ENCODE measurements at regions not wholly inside any gene's neighbourhood (a gene's known extent, or its start where the extent isn't known, plus 50 kb on each side); places are given as distances from the start of the nearest gene placed in this dataset.

DNA sequence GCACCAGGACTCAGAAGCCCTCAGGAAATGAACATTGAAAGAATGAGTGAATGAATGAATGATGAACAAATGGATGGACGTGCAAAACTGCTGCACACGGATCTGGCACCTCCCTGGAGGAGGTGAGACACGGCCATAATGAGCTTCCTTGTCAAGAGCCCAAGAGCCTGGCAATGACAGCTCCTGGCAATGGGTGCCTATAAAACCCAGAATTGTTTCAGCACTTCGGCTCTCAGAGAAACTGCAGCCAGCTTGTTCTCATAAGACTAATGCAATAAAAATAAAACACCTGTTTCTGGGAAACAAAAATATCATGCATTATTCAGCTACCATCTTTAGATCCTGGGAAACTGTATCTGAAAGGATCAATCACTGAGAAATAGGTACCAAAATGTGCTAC lies 200.5 kb upstream of the SFSWAP start:
- no peak overlapping the region for H2BK5ac ChIP-seq (ENCODE audit: low read depth, low read length, poor library complexity)
- WGBS (ENCODE audit: extremely low coverage, insufficient coverage, insufficient read length), result no CpG with 5 or more reads among the region's 4 CpGs

DNA sequence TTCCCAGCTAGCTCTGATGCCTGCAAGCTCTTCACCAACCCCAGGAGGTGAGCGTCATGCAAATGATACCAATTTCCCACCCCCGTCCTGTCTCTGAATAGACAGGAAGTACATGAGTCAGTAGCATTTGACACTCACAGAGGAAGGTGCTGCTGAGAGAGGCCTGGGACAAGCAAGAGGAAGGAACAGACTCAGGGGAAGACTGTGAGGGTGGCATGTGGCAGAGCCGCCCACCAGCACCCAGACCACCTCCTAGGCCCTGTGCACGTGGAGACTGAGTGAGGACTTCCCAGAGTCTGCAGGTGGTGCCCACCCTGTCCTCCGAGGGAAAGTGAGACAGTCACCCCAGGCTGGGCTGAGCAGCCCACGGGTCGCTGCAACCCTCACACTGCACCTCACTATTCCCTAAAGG lies 199.5 kb upstream of the SFSWAP start:
- Histone ChIP-seq H3K4me1 (ENCODE audit: control insufficient read depth in 1 of 2, insufficient read depth in 2 of 2, low read length in 2 of 2) (no peaks in the 10 kb centered on the region), H3K27me3 (ENCODE audit: insufficient read depth, low read length) (no peaks in the 10 kb centered on the region), H2AFZ (ENCODE audit: insufficient read depth, low read length, poor library complexity) (no peak overlapping the region), H2BK12ac (ENCODE audit: low read length) (no peak overlapping the region), H3K23ac (ENCODE audit: low read length) (no peak overlapping the region), H4K12ac (ENCODE audit: low read depth, low read length) (no peak overlapping the region), H2BK5ac (ENCODE audit: low read depth, low read length, poor library complexity) (no peak overlapping the region), H3K9me3 (ENCODE audit: insufficient read depth, low read depth, low read length) (peaks cover 3% of the 10 kb centered on the region), H3K79me1 (ENCODE audit: low read length) (no peaks in the 10 kb centered on the region), H3K4me3 (ENCODE audit: low read depth, low read length) (no peak overlapping the region), H4K91ac (ENCODE audit: low read depth, low read length) (no peak overlapping the region), H3K4me2 (ENCODE audit: low read length) (no peak overlapping the region), H3K18ac (ENCODE audit: low read length) (no peak overlapping the region), H3K4ac (ENCODE audit: low read depth, low read length) (no peak overlapping the region), H2BK120ac (ENCODE audit: insufficient read depth, low read length, poor library complexity) (no peak overlapping the region), H3K36me3 (ENCODE audit: control insufficient read depth in 1 of 2, insufficient read depth in 2 of 2, low read length in 2 of 2) (no peaks in the 10 kb centered on the region), H3K14ac (ENCODE audit: low read length) (no peak overlapping the region), H3K27ac (ENCODE audit: low read depth, low read length) (no peak overlapping the region), H4K8ac (ENCODE audit: low read depth, low read length) (no peak overlapping the region), H2AK5ac (ENCODE audit: low read length) (no peak overlapping the region), H3K79me2 (ENCODE audit: control insufficient read depth, insufficient read depth, low read length, poor library complexity) (no peaks in the 10 kb centered on the region), H3K9ac (ENCODE audit: low read length) (no peak overlapping the region)
- WGBS (ENCODE audit: extremely low coverage, insufficient coverage, insufficient read length), result no CpG with 5 or more reads among the region's 7 CpGs
- DNase-seq, result peak in 1 of 2 donors; percentile 18

More for the DNA sequence above, 200.5 kb upstream of the SFSWAP start:
- Histone ChIP-seq H3K27me3 (ENCODE audit: insufficient read depth, low read length) (no peaks in the 10 kb centered on the region), H3K9ac (ENCODE audit: low read length) (no peak overlapping the region), H4K91ac (ENCODE audit: low read depth, low read length) (no peak overlapping the region), H3K36me3 (ENCODE audit: control insufficient read depth in 1 of 2, insufficient read depth in 2 of 2, low read length in 2 of 2) (no peaks in the 10 kb centered on the region), H3K79me2 (ENCODE audit: control insufficient read depth, insufficient read depth, low read length, poor library complexity) (no peaks in the 10 kb centered on the region), H3K4me2 (ENCODE audit: low read length) (no peak overlapping the region), H2BK120ac (ENCODE audit: insufficient read depth, low read length, poor library complexity) (no peak overlapping the region), H4K12ac (ENCODE audit: low read depth, low read length) (no peak overlapping the region), H3K4me3 (ENCODE audit: low read depth, low read length) (no peak overlapping the region), H3K27ac (ENCODE audit: low read depth, low read length) (no peak overlapping the region), H3K4ac (ENCODE audit: low read depth, low read length) (no peak overlapping the region), H4K8ac (ENCODE audit: low read depth, low read length) (no peak overlapping the region), H3K14ac (ENCODE audit: low read length) (no peak overlapping the region), H3K23ac (ENCODE audit: low read length) (no peak overlapping the region), H3K4me1 (ENCODE audit: control insufficient read depth in 1 of 2, insufficient read depth in 2 of 2, low read length in 2 of 2) (no peaks in the 10 kb centered on the region), H3K9me3 (ENCODE audit: insufficient read depth, low read depth, low read length) (peaks cover 2% of the 10 kb centered on the region), H2BK12ac (ENCODE audit: low read length) (no peak overlapping the region), H2AK5ac (ENCODE audit: low read length) (no peak overlapping the region), H2AFZ (ENCODE audit: insufficient read depth, low read length, poor library complexity) (no peak overlapping the region), H3K79me1 (ENCODE audit: low read length) (no peaks in the 10 kb centered on the region), H3K18ac (ENCODE audit: low read length) (no peak overlapping the region)
- no peak for DNase-seq

DNA sequence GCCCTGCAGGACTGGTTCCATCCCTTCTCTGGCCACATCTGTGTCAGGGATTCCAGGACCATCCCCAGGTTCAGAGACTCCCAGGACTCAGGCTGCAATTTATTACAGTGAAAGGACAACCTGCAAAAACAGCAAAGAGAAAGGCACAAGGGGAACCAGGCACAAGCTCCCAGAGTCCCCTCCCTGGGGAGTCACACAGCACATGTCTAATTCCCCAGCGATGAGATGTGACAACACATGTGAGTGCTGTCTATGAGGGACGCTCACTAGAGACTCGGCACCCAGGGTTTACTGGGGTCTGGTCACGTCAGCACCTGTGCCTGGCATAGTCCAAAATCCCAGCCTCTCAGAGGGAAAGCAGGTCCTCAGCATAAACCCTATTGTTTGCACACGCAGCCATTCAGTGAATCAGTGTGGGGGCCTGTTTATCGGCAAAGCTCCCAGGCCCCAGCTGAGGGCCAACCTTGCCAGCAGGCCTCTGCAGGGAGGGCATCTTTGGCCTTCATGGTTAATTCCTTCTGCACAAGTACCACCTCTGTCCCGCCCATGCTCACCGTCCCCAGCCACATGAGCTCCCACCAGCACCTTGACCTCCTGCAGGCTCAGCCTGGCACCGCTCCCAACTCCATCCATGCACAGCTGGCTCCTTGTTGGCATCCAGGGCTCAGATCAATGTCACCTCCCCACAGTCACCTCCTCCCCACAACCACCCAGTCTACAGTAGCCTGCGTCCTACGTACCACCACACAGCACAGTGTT lies 198.9 kb upstream of the SFSWAP start:
- no peak overlapping the region for H4K91ac ChIP-seq (ENCODE audit: low read depth, low read length)
- no peaks in the 10 kb centered on the region for H3K27me3 ChIP-seq (ENCODE audit: insufficient read depth, low read length)
- no peak overlapping the region for H3K4me3 ChIP-seq (ENCODE audit: low read depth, low read length)
- no peak overlapping the region for H2AK5ac ChIP-seq (ENCODE audit: low read length)
- DNase-seq, result no peak
- no peaks in the 10 kb centered on the region for H3K36me3 ChIP-seq (ENCODE audit: control insufficient read depth in 1 of 2, insufficient read depth in 2 of 2, low read length in 2 of 2)
- no peak overlapping the region for H2AFZ ChIP-seq (ENCODE audit: insufficient read depth, low read length, poor library complexity)
- no peaks in the 10 kb centered on the region for H3K4me1 ChIP-seq (ENCODE audit: control insufficient read depth in 1 of 2, insufficient read depth in 2 of 2, low read length in 2 of 2)
- no peak overlapping the region for H3K27ac ChIP-seq (ENCODE audit: low read depth, low read length)
- H3K9ac ChIP-seq (ENCODE audit: low read length), result peak overlapping the region; percentile 18
- H3K14ac ChIP-seq (ENCODE audit: low read length), result no peak overlapping the region
- no CpG with 5 or more reads among the region's 11 CpGs for WGBS (ENCODE audit: extremely low coverage, insufficient coverage, insufficient read length)
- no peak overlapping the region for H2BK12ac ChIP-seq (ENCODE audit: low read length)
- H3K79me2 ChIP-seq (ENCODE audit: control insufficient read depth, insufficient read depth, low read length, poor library complexity), result no peaks in the 10 kb centered on the region
- H2BK120ac ChIP-seq (ENCODE audit: insufficient read depth, low read length, poor library complexity), result no peak overlapping the region
- H3K79me1 ChIP-seq (ENCODE audit: low read length), result no peaks in the 10 kb centered on the region
- H2BK5ac ChIP-seq (ENCODE audit: low read depth, low read length, poor library complexity), result no peak overlapping the region
- peak overlapping the region; percentile 91 for H3K23ac ChIP-seq (ENCODE audit: low read length)
- H3K18ac ChIP-seq (ENCODE audit: low read length), result no peak overlapping the region
- H3K9me3 ChIP-seq (ENCODE audit: insufficient read depth, low read depth, low read length), result peaks cover 4% of the 10 kb centered on the region
- H4K12ac ChIP-seq (ENCODE audit: low read depth, low read length), result no peak overlapping the region
- no peak overlapping the region for H4K8ac ChIP-seq (ENCODE audit: low read depth, low read length)
- no peak overlapping the region for H3K4ac ChIP-seq (ENCODE audit: low read depth, low read length)
- H3K4me2 ChIP-seq (ENCODE audit: low read length), result no peak overlapping the region

DNA sequence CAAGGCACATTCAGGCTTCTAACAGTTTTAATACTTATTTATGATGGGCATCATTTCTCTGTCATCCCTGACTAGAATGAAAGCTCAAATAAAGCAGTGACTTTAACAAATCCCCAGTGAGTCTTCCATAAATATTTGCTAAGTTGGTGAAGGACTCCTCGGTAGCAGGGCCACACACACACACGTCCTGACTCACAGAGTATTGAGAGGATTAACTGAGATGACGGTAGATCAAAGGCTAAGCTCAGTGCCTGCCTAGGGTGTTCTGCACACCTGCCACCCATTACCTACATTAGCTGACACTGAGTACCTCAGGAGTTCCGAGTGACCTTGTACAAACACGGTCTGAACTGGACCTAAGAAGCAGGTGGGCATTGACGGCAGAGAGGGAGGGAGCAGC lies 197.3 kb upstream of the SFSWAP start:
- Histone ChIP-seq H3K27ac (ENCODE audit: low read depth, low read length) (no peak overlapping the region), H3K14ac (ENCODE audit: low read length) (no peak overlapping the region), H3K4me1 (ENCODE audit: control insufficient read depth in 1 of 2, insufficient read depth in 2 of 2, low read length in 2 of 2) (no peaks in the 10 kb centered on the region), H4K91ac (ENCODE audit: low read depth, low read length) (no peak overlapping the region), H2AFZ (ENCODE audit: insufficient read depth, low read length, poor library complexity) (no peak overlapping the region), H3K9ac (ENCODE audit: low read length) (no peak overlapping the region), H3K9me3 (ENCODE audit: insufficient read depth, low read depth, low read length) (peaks cover 4% of the 10 kb centered on the region), H4K12ac (ENCODE audit: low read depth, low read length) (no peak overlapping the region), H2BK120ac (ENCODE audit: insufficient read depth, low read length, poor library complexity) (no peak overlapping the region), H3K79me1 (ENCODE audit: low read length) (no peaks in the 10 kb centered on the region), H3K36me3 (ENCODE audit: control insufficient read depth in 1 of 2, insufficient read depth in 2 of 2, low read length in 2 of 2) (no peaks in the 10 kb centered on the region), H2BK12ac (ENCODE audit: low read length) (no peak overlapping the region), H3K79me2 (ENCODE audit: control insufficient read depth, insufficient read depth, low read length, poor library complexity) (no peaks in the 10 kb centered on the region), H3K18ac (ENCODE audit: low read length) (no peak overlapping the region), H3K27me3 (ENCODE audit: insufficient read depth, low read length) (no peaks in the 10 kb centered on the region), H3K4ac (ENCODE audit: low read depth, low read length) (no peak overlapping the region), H3K23ac (ENCODE audit: low read length) (no peak overlapping the region), H2BK5ac (ENCODE audit: low read depth, low read length, poor library complexity) (no peak overlapping the region), H3K4me2 (ENCODE audit: low read length) (no peak overlapping the region), H4K8ac (ENCODE audit: low read depth, low read length) (no peak overlapping the region), H3K4me3 (ENCODE audit: low read depth, low read length) (peak overlapping the region; percentile 1), H2AK5ac (ENCODE audit: low read length) (no peak overlapping the region)
- DNase-seq, result no peak
- no CpG with 5 or more reads among the region's 6 CpGs for WGBS (ENCODE audit: extremely low coverage, insufficient coverage, insufficient read length)

All from trophoblast cell (in vitro differentiated cells and primary cell).